ENCODE measurements at regions not wholly inside any gene's neighbourhood (a gene's known extent, or its start where the extent isn't known, plus 50 kb on each side); places are given as distances from the start of the nearest gene placed in this dataset.

- TF ChIP-seq CTCF (IDR thresholded peaks at IDR 0.05; ENCODE audit: insufficient read depth, low read length, poor library complexity, severe bottlenecking) (no peak), EZH2phosphoT487 (conservative IDR thresholded peaks at IDR 0.05; ENCODE audit: low read length) (no peak)
Observed at GRCh38 chr6:170122651-170123050, 168.2 kb downstream of the DLL1 start.

Data from SU-DHL-6 (cell line).